Panc1 (cell line): ENCODE measurements at regions not wholly inside any gene's neighbourhood (a gene's known extent, or its start where the extent isn't known, plus 50 kb on each side); places are given as distances from the start of the nearest gene placed in this dataset.

ENCODE experiments used
- ATAC-seq: fragments of 200-7000 bp; cut with Tn5 transposase; 2 replicates; pipeline ENCODE4 v1.9.1; 2020; ENCODE audit warnings: mild to moderate bottlenecking, moderate library complexity
- BruUV-seq: library from RNA; stranded (reverse); fragments of 400-500 nt; replicated peaks from 2 replicates; lab custom pipeline; 2021; lab: Mats Ljungman, UMichigan
- CTCF ChIA-PET: fragments of 300-600 bp; sonication (Branson Sonifier 250); formaldehyde crosslinking; loops from one replicate; lab custom pipeline; 2022; ENCODE audit warnings: antibody characterized with exemption; lab: Charles Lee
- POLR2A ChIA-PET: fragments of 300-600 bp; sonication (Branson Sonifier 250); formaldehyde crosslinking; loops from one replicate; lab custom pipeline; 2022; ENCODE audit warnings: antibody characterized with exemption; lab: Charles Lee
- DNase-seq: peaks from one replicate; pipeline ENCODE4 v3.0.0-alpha.2; 2010; ENCODE audit warnings: low read depth, low spot score
- H3K27ac ChIP-seq: 2 replicates; pipeline ENCODE4 v1.5.1; 2011; ENCODE audit warnings: mild to moderate bottlenecking, low read length, inconsistent platforms
- H3K27me3 ChIP-seq: fragments of 200-500 bp; sonication (Bioruptor generic); 2 replicates; pipeline ENCODE4 v1.6.0; 2014; ENCODE audit warnings: low read length, inconsistent platforms; ENCODE audit not compliant: control insufficient read depth, insufficient read depth
- H3K36me3 ChIP-seq: fragments of 200-500 bp; sonication (Bioruptor generic); 2 replicates; pipeline ENCODE4 v1.5.1; 2014; ENCODE audit warnings: inconsistent platforms, mild to moderate bottlenecking, low read length, moderate library complexity; ENCODE audit not compliant: control insufficient read depth, insufficient read depth
- H3K4me1 ChIP-seq: 2 replicates; pipeline ENCODE4 v1.5.1; 2011; ENCODE audit warnings: inconsistent platforms, mild to moderate bottlenecking, low read length, moderate library complexity; ENCODE audit not compliant: control insufficient read depth, insufficient read depth
- H3K4me3 ChIP-seq, 2 experiments: 2 replicates each; pipeline ENCODE4 v1.5.1; 2011 to 2012; ENCODE audit warnings: low read depth in 2 of 2, low read length in 2 of 2, mild to moderate bottlenecking in 2 of 2, inconsistent platforms in 1 of 2, moderate library complexity in 1 of 2
- H3K9me3 ChIP-seq: fragments of 200-500 bp; sonication (Bioruptor generic); 2 replicates; pipeline ENCODE4 v1.5.1; 2014; ENCODE audit warnings: low read depth, mild to moderate bottlenecking, inconsistent platforms, low read length, moderate library complexity; ENCODE audit not compliant: control insufficient read depth, insufficient read depth
- CTCF ChIP-seq: fragments of 450-650 bp; IDR thresholded peaks from 2 replicates; pipeline ENCODE4 v1.5.1; 2017; ENCODE audit warnings: mild to moderate bottlenecking
- POLR2AphosphoS5 ChIP-seq: IDR thresholded peaks from 2 replicates; pipeline ENCODE4 v1.6.1; 2012; ENCODE audit warnings: mild to moderate bottlenecking, low read depth, low read length, moderate library complexity
- REST ChIP-seq, 2 experiments: IDR thresholded peaks; 2 replicates each; pipeline ENCODE4 v1.6.1; 2011 to 2012; ENCODE audit warnings: low read depth in 2 of 2, control low read depth in 1 of 2, low read length in 1 of 2, mild to moderate bottlenecking in 1 of 2, moderate library complexity in 1 of 2; ENCODE audit not compliant: insufficient read depth in 1 of 2
- SIN3A ChIP-seq: IDR thresholded peaks from 2 replicates; pipeline ENCODE4 v1.6.1; 2012; ENCODE audit warnings: low read depth, mild to moderate bottlenecking, low read length, moderate library complexity, borderline replicate concordance; ENCODE audit not compliant: insufficient read depth
- TCF7L2 ChIP-seq: IDR thresholded peaks from 2 replicates; pipeline ENCODE4 v1.6.1; 2011; ENCODE audit warnings: mild to moderate bottlenecking, low read depth, low read length, inconsistent platforms
- in situ Hi-C: cut with HindIII; loops from 2 replicates; pipeline ENCODE4 v1.10.0; 2016; ENCODE audit warnings: low sequenced_read_pairs, low pct_unique_long_range_greater_than_20kb
- intact Hi-C: fragments of 100-400 bp; cut with micrococcal nuclease; formaldehyde crosslinking; loops from one replicate; pipeline ENCODE4 v1.10.0; 2022; ENCODE audit not compliant: unreplicated experiment

- ChIA-PET CTCF (interaction anchor here (0.5 kb wide), 1 partner anchor 197 kb away, joined by 3 read pairs; no protein-coding TSS in a partner anchor), POLR2A (no interaction called here)
- intact Hi-C loops (loop anchor here (10.0 kb wide), 1 partner anchor 145 kb away; no protein-coding TSS in a partner anchor), in situ Hi-C loops (no loop called here)
- no peaks in the 10 kb centered on the region for H3K4me1 ChIP-seq
- TF ChIP-seq REST (IDR thresholded peaks at IDR 0.05; ENCODE audit: insufficient read depth in 1 of 2, low read depth in 2 of 2, low read length in 1 of 2) (no peak), POLR2AphosphoS5 (no peak), SIN3A (no peak), TCF7L2 (no peak), CTCF (no peak)
- no peaks in the 10 kb centered on the region for H3K36me3 ChIP-seq
- DNase-seq: no peak
- H3K4me3 ChIP-seq: no peak overlapping the region
- no TSS peak for BruUV-seq
- no peaks in the 10 kb centered on the region for H3K9me3 ChIP-seq
- H3K27ac ChIP-seq: no peak overlapping the region
- no peak for ATAC-seq
- no peaks in the 10 kb centered on the region; the same call in 1 of the 2 replicates for H3K27me3 ChIP-seq
These were observed 73.2 kb upstream of the JAK1 start for GRCh38 chr1:65039508-65039907.

GRCh38 chr1:65042467-65042866 lies 76.1 kb upstream of the JAK1 start:
- DNase-seq (no peak), ATAC-seq (no peak)
- intact Hi-C loops: no loop called here
- Histone ChIP-seq H3K9me3 (no peaks in the 10 kb centered on the region), H3K4me3 (no peak overlapping the region), H3K27me3 (no peaks in the 10 kb centered on the region; the same call in 1 of the 2 replicates), H3K27ac (no peak overlapping the region), H3K36me3 (no peaks in the 10 kb centered on the region), H3K4me1 (no peaks in the 10 kb centered on the region)
- in situ Hi-C loops: no loop called here
- no TSS peak for BruUV-seq
- ChIA-PET CTCF (no interaction called here), POLR2A (no interaction called here)
- no peak for TF ChIP-seq SIN3A
- TF ChIP-seq POLR2AphosphoS5: no peak
- TF ChIP-seq TCF7L2: no peak
- TF ChIP-seq CTCF: no peak
- no peak for TF ChIP-seq REST (IDR thresholded peaks at IDR 0.05; ENCODE audit: insufficient read depth in 1 of 2, low read depth in 2 of 2, low read length in 1 of 2)
